ENCODE measurements at regions not wholly inside any gene's neighbourhood (a gene's known extent, or its start where the extent isn't known, plus 50 kb on each side); places are given as distances from the start of the nearest gene placed in this dataset.

- DNase-seq = no peak
Observed at GRCh38 chr19:28927456-28927855, 285.5 kb downstream of the UQCRFS1 start.

DNA sequence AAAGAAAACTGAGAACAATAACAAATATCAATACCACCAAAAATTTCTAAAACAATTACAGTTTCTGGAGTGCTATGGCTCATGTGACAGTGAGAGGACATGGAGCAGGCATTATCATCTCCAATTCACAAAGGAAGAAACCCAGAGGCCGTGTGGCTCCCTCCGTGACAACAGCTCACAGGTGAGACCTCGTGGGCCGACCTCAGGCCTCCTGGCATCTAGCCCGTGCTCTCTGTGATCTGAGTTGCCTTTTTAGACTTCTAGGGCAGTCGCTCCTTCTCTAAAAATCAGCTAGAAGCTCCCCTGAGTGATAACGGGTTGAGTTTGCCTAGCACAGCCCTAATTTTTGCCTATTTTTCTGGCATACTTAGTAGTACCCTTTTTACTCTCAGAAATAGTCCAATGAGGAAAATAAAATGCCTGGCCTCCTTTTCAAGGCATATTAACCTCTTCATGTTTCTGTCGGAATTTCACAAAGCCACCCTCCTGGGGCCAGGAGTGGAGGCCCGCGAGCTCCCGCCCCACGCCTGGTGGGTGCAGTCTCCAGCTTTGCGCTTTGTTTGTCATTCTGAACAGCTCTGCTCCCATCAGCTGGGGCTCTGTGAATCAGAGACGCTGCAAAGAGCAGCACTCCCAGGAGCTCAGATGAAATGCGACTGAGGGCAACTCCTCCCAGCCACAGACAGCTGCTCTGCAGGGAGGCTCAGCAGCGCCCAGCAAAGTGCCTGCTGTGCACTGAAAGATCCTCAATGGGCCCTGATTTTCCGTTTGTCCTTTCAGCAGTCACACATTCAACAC, 292.5 kb downstream of the UQCRFS1 start:
- no peak for DNase-seq

DNA sequence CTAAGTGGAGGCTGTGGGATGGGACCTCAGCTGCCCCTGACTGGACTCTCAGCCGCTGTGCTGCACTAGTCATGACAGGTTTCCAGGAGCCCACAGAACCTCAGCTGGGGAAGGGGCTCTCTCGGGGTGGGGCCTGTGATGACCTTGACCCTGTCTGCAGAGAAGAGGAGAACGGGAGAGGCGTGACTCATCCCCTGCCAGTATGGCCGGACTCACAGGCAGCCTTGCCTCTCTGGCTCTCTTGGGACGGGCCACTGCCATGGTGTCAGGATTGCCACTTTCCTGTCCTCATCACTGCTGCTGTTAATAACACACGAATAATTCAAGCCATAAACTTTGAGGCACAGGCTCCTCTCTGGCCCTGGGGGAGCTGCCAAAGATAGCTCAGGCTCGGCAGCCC, 295.3 kb downstream of the UQCRFS1 start:
- no peak for DNase-seq

GRCh38 chr19:28915737-28916460, 297.1 kb downstream of the UQCRFS1 start:
- no peak for DNase-seq

GRCh38 chr19:28915202-28915601, 297.7 kb downstream of the UQCRFS1 start:
- no peak for DNase-seq

GRCh38 chr19:28914173-28914572, 298.8 kb downstream of the UQCRFS1 start:
- DNase-seq = no peak

DNA sequence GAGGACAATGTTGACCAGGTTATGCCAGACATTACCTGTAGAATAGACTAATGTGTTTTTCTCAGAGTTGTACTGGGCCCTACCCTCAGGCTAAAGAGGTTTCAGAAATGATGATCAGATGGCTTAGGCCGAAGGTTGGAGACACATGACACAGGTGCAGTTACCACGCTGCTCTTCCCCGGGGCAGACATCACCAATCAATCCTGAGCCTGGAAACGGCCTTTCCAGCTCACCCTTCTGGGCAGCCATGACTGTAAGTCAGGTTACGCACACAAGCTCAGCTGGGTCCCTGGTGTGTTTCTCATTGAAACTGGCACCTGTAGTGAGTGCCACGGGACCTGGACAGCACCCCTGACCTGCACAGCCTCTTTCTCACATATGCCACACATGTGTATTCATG, 299.3 kb downstream of the UQCRFS1 start:
- no peak for DNase-seq

DNA sequence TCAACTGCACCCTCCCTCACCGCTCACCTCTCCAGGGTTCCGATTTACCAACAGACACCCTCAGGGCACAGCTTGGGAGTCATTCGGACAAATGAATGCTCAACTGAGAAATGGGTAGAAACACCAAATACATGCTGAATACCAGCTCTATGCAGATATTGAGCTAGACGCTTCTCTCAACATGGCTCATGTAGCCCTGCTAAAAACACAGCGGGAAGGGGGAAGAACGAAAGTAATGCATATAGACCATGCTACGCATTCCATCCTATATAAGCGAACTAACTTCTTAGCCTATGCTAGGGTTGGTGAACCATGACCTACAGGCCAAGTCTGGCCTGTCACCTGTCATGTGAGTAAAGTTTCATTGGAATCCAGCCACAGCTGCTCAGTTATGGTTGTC, 304.0 kb downstream of the UQCRFS1 start:
- DNase-seq = no peak

DNA sequence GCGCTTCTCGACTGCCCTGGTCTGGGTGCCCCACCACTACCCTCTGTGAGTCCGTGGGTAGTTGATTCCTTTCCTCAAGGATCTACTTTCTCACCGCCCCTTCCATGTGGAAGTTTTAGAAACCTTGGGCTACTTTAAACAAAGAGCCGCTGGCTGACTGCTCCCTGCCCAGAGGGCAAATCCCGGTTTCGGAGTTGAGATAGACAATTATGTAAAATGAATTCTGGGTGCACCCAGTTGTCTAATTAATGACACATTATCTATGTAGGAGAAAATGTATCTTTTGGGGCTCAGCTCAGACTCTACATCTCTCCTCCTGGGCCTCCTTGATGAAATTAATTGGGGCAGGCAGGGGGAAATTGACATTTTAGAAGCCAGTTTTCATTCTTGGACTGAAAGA, 305.4 kb downstream of the UQCRFS1 start:
- no peak for DNase-seq

DNA sequence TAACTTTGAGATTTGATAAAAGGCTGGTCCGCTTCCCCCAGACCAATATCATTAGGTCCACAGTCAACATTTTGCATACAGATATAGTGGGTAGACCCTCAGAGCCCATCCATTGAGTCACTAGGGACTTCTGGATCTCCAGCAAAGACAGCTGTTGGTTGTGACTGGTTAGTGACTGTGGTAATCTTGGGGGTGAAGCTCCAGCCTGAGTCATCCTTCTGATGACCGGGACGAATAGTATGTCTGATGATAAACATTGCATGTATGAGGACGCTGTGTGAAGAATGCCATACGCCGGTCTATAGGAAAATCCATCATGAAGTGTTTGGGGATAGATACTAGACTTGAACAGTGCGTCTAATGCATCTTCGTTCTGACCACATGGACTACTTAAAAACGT, 307.0 kb downstream of the UQCRFS1 start:
- no peak for DNase-seq

- DNase-seq = no peak
Observed at GRCh38 chr19:28899703-28900102, 313.2 kb downstream of the UQCRFS1 start.

DNA sequence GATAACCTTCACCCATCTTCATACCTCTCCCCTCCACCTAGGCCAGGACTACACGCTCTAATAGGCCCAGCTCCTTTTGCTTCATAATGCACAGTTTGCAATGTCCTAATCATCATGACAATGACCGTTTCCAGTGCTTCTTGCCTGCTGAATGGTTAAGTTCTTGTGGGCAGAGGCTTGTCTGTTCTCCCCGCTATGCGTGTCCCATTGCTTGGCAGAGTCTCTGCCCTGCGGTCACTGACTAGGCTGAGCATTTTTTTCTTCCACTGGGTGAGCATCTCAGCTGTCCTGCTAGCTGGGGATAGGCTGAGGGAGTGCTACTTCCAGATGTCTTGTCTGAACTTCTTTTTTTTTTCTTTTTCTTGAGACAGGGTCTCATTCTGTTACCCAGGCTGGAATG, 314.7 kb downstream of the UQCRFS1 start:
- no peak for DNase-seq

- DNase-seq = no peak
Observed at GRCh38 chr19:28889941-28890670, 322.8 kb downstream of the UQCRFS1 start.

- no peak for DNase-seq
Observed at GRCh38 chr19:28887920-28888618, 324.9 kb downstream of the UQCRFS1 start.

DNA sequence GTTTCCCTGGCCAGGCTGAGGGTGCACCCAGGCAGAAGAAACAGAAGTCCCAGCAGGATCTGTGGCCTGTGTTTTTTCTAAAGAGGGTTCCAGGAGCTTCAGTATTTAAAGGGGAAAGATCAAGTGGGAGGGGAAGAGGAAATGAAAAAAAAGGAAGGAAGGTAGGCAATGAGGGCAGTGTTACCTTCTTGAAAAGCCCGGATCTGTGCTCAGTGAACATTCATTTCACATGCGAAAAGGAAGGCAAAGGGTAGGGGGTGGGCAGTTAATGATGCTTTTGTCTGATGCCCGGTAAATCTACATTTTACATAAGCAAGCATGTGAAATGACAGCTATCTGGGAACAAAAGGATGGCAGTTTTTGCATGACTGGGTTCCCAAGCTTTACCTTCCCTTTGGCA, 326.2 kb downstream of the UQCRFS1 start:
- DNase-seq = no peak

GRCh38 chr19:28885965-28886364, 327.0 kb downstream of the UQCRFS1 start:
- DNase-seq = no peak

DNA sequence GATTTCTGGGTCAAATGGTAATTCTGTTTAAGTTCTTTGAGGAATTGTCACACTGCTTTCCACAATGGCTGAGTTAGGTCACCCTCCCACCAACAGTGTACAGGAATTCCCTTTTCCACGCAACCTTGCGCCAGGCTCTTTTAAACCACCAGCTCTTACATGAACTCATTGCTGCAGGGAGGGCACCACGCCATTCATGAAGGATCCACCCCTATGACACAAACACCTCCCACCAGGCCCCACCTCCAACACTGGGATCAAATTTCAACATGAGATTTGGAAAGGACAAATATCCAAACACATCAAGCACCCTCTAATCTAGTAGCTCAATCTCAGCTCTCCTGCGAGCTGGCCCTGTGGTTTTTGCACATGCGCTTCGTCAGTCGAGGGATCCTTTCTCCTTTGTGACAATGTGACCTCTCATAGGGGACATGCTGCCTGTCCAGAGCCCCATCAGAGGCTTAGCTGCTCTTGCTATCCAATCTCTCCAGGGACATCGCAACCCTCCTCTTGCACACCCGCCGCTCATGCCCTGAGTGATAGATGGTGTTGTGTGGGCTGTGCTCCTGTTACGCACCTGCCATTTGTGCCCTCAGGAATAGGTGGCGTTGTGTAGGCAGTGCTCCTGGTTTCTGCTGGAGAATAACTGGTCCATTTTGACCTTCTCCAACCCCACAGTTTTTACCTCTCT, 328.0 kb downstream of the UQCRFS1 start:
- no peak for DNase-seq

GRCh38 chr19:28883241-28883693, 329.7 kb downstream of the UQCRFS1 start:
- DNase-seq = no peak

DNA sequence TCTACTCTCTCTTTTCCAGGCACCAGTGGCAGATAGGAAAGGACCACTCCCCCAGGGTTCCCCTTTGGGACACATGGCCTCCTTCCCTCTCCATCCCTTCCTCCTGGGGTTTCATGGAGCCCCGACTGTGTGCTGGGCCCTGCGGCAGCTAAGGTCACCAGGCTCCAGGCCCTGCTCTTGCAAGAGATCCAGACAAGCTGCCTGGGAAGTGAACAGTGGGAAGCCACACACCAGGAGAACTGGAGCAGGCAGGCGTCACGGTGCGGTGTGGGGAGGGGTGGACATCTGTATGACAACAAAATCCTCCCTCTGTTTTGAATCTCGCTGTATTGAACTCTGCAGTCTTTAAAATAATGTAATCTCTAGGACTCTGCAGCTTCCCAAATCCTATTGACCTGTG, 330.1 kb downstream of the UQCRFS1 start:
- no peak for DNase-seq

DNA sequence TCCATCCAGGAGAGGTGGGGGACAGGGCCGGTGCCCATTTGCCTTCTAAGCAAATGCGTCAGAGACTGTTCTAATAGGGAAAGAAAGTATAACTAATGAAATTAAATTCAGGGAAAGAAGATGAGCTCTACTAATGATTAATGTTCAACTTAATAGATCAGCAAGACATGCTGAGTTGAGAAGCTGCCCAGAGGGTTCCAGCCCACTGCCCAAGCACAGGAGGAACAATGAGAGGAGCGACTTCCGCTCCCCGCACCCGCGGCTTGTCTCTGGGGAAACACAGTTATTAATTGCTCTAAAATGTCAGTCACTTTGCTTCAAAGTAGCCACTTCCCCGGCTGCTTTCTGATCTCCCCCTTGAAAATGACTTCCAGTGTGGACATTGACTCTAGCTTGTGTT, 331.3 kb downstream of the UQCRFS1 start:
- no peak for DNase-seq

DNA sequence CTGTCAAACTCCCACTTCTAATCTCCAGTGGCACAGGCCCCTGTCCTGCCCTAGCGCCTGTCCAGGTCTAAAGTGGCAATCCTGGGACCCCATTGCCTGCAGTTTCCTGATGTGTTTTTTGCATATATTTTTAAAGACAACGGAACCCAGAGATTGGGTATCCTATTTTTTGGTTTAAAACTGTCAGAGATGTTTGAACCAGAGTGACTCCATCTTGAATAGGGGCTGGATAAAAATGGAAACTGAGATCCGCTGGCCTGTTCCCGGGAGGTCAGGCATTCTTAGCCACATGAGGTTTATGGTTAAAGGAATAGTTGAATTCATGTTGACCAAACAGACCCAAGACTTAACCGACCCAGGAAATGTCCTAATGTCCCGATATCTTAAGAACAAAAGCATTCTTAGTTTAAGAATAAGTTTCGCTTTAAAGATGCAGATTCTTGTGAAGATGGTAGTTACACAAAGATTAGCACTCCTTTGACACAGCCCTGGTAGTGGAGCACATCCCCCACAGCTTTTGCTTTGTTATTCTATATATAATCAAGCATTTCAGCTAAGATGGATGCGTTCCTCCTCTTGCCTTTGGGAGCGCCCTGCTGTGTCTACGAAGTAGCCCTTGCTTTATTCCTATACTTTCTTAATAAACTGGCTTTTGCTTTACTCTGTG, 332.1 kb downstream of the UQCRFS1 start:
- DNase-seq = no peak
